ENCODE measurements at regions not wholly inside any gene's neighbourhood (a gene's known extent, or its start where the extent isn't known, plus 50 kb on each side); places are given as distances from the start of the nearest gene placed in this dataset.

GRCh38 chr13:46479691-46480090 is 73.3 kb upstream of the LRCH1 start:
- ChIA-PET CTCF (interaction anchor here (0.6 to 2.0 kb wide), 4 partner anchors 10 to 204 kb away, joined by 3 to 5 read pairs (median 4); no protein-coding TSS in a partner anchor), POLR2A (no interaction called here)
- no peak overlapping the region for H3K27ac ChIP-seq (ENCODE audit: low read depth in 2 of 2, low read length in 1 of 2)
- no peak for TF ChIP-seq MEF2A (IDR thresholded peaks at IDR 0.05; ENCODE audit: borderline replicate concordance, low read depth)
- TF ChIP-seq GATA2 (CRISPR knock-in tag; IDR thresholded peaks at IDR 0.05): no peak
- TF ChIP-seq CHD2 (IDR thresholded peaks at IDR 0.05; ENCODE audit: low read length, partially characterized antibody): no peak
- no peak for TF ChIP-seq EP300 (IDR thresholded peaks at IDR 0.05; ENCODE audit: borderline replicate concordance in 1 of 2, low read depth in 1 of 2, low read length in 1 of 2)
- TF ChIP-seq TEAD4 (IDR thresholded peaks at IDR 0.05; ENCODE audit: borderline replicate concordance, insufficient read depth): no peak
- no peak for TF ChIP-seq ELF1 (IDR thresholded peaks at IDR 0.05)
- TF ChIP-seq USF2 (IDR thresholded peaks at IDR 0.05; ENCODE audit: borderline replicate concordance, low read depth, low read length): no peak
- TF ChIP-seq NRF1 (IDR thresholded peaks at IDR 0.05; ENCODE audit: low read depth, low read length): no peak
- no peak for TF ChIP-seq SIN3A (IDR thresholded peaks at IDR 0.05; ENCODE audit: borderline replicate concordance, low read depth, low read length)
- TF ChIP-seq NFIC (IDR thresholded peaks at IDR 0.05; ENCODE audit: borderline replicate concordance): no peak
- TF ChIP-seq YY1 (IDR thresholded peaks at IDR 0.05; ENCODE audit: low read depth): no peak
- TF ChIP-seq FOXJ3 (CRISPR knock-in tag; IDR thresholded peaks at IDR 0.05): no peak
- no peak for TF ChIP-seq ZBTB33 (IDR thresholded peaks at IDR 0.05; ENCODE audit: borderline replicate concordance, low read depth)
- peaks cover 0 to 11% of the 10 kb centered on the region in 2 experiments; a peak in 1 of 4 replicates for H3K4me1 ChIP-seq (ENCODE audit: control insufficient read depth in 1 of 2, insufficient read depth in 2 of 2, low read depth in 1 of 2, low read length in 1 of 2)
- no peaks in the 10 kb centered on the region for H3K9me2 ChIP-seq
- H3K27me3 ChIP-seq (ENCODE audit: insufficient read depth): no peaks in the 10 kb centered on the region; the same call in 1 of the 2 replicates
- H3K79me2 ChIP-seq (ENCODE audit: insufficient read depth): no peaks in the 10 kb centered on the region
- no peak overlapping the region for H3K9ac ChIP-seq
- H3F3A ChIP-seq (replicated peaks; ENCODE audit: insufficient read depth): no peaks in the 10 kb centered on the region
- peaks cover 10% of the 10 kb centered on the region; the same call in 1 of the 2 replicates for H3K9me3 ChIP-seq
- no peak for DNase-seq
- H3K36me3 ChIP-seq (replicated peaks in 1 of 2; ENCODE audit: control insufficient read depth in 1 of 2, insufficient read depth in 2 of 2, low read length in 1 of 2): no peaks in the 10 kb centered on the region
- 71% methylated on average over 1 of the region's 1 CpG for WGBS (ENCODE audit: low lambda C conversion rate)
- no peak overlapping the region for H2AFZ ChIP-seq (ENCODE audit: low read depth)
- H4K20me1 ChIP-seq (ENCODE audit: insufficient read depth): no peaks in the 10 kb centered on the region
- no peak overlapping the region for H3K4me3 ChIP-seq (ENCODE audit: low read depth in 2 of 2, low read length in 1 of 2)
- H3K4me2 ChIP-seq: no peak overlapping the region

GRCh38 chr13:46479283-46479682 is 73.7 kb upstream of the LRCH1 start:
- Histone ChIP-seq H3K4me3 (ENCODE audit: low read depth in 2 of 2, low read length in 1 of 2) (no peak overlapping the region), H3K79me2 (ENCODE audit: insufficient read depth) (no peaks in the 10 kb centered on the region), H3F3A (replicated peaks; ENCODE audit: insufficient read depth) (no peaks in the 10 kb centered on the region), H3K9ac (no peak overlapping the region), H2AFZ (ENCODE audit: low read depth) (no peak overlapping the region), H3K4me2 (no peak overlapping the region), H3K4me1 (ENCODE audit: control insufficient read depth in 1 of 2, insufficient read depth in 2 of 2, low read depth in 1 of 2, low read length in 1 of 2) (peaks cover 0 to 11% of the 10 kb centered on the region in 2 experiments; a peak in 1 of 4 replicates), H3K9me2 (no peaks in the 10 kb centered on the region), H3K27me3 (ENCODE audit: insufficient read depth) (no peaks in the 10 kb centered on the region; the same call in 1 of the 2 replicates), H4K20me1 (ENCODE audit: insufficient read depth) (no peaks in the 10 kb centered on the region), H3K36me3 (replicated peaks in 1 of 2; ENCODE audit: control insufficient read depth in 1 of 2, insufficient read depth in 2 of 2, low read length in 1 of 2) (no peaks in the 10 kb centered on the region), H3K27ac (ENCODE audit: low read depth in 2 of 2, low read length in 1 of 2) (no peak overlapping the region), H3K9me3 (peaks cover 9% of the 10 kb centered on the region; the same call in 1 of the 2 replicates)
- CTCF ChIA-PET: interaction anchor here (0.9 to 2.0 kb wide), 3 partner anchors 10 to 199 kb away, joined by 3 to 5 read pairs (median 3); no protein-coding TSS in a partner anchor
- WGBS (ENCODE audit: low lambda C conversion rate): 100% methylated on average over 1 of the region's 1 CpG
- POLR2A ChIA-PET: no interaction called here
- no peak for DNase-seq
- no peak for TF ChIP-seq IRF3 (IDR thresholded peaks at IDR 0.05; ENCODE audit: low read depth, low read length)
